WTC11 (cell line): ENCODE measurements at regions not wholly inside any gene's neighbourhood (a gene's known extent, or its start where the extent isn't known, plus 50 kb on each side); places are given as distances from the start of the nearest gene placed in this dataset.

Experiments used
- ATAC-seq: fragments of 200-7000 bp; cut with Tn5 transposase; 2 replicates; pipeline ENCODE4 v1.10.0; 2021; ENCODE audit warnings: mild to moderate bottlenecking, moderate library complexity
- CTCF ChIA-PET: fragments of 300-600 bp; sonication (Branson Sonifier 250); formaldehyde crosslinking; loops from one replicate; lab custom pipeline; 2021; ENCODE audit warnings: antibody characterized with exemption; lab: Charles Lee
- POLR2A ChIA-PET: fragments of 350-600 bp; sonication (Branson Sonifier 250); formaldehyde crosslinking; loops from one replicate; lab custom pipeline; 2021; ENCODE audit warnings: antibody characterized with exemption; lab: Charles Lee
- DNase-seq: peaks from one replicate; pipeline ENCODE4 v3.0.0; 2021; ENCODE audit warnings: low spot score
- H3K27ac Mint-ChIP-seq: 2 replicates; pipeline ENCODE4 v1.8.0; 2021; ENCODE audit warnings: mixed read lengths
- H3K27me3 Mint-ChIP-seq: 2 replicates; pipeline ENCODE4 v1.8.0; 2021; ENCODE audit warnings: low read depth, mild to moderate bottlenecking, moderate library complexity, mixed read lengths
- H3K36me3 Mint-ChIP-seq: 2 replicates; pipeline ENCODE4 v1.8.0; 2021; ENCODE audit warnings: mixed read lengths
- H3K4me1 Mint-ChIP-seq: 2 replicates; pipeline ENCODE4 v1.8.0; 2022; ENCODE audit warnings: mixed read lengths
- H3K4me3 Mint-ChIP-seq: 2 replicates; pipeline ENCODE4 v1.8.0; 2021; ENCODE audit warnings: mild to moderate bottlenecking, moderate library complexity, mixed read lengths
- H3K9me3 Mint-ChIP-seq: 2 replicates; pipeline ENCODE4 v1.8.0; 2021; ENCODE audit warnings: mixed read lengths
- CBFB ChIP-seq: sonication (generic); formaldehyde crosslinking; IDR thresholded peaks from 2 replicates; pipeline ENCODE4 v1.8.1; 2022; ENCODE audit warnings: mild to moderate bottlenecking, low read depth, missing genetic modification reagents
- ESRRA ChIP-seq: sonication (generic); formaldehyde crosslinking; IDR thresholded peaks from 2 replicates; pipeline ENCODE4 v1.8.1; 2022; ENCODE audit warnings: mild to moderate bottlenecking, missing genetic modification reagents, borderline replicate concordance
- GRHL2 ChIP-seq: fragments of 250-450 bp; sonication (Bioruptor Pico); IDR thresholded peaks from 2 replicates; pipeline ENCODE4 v1.8.0; 2022; ENCODE audit warnings: mild to moderate bottlenecking, moderate library complexity; ENCODE audit not compliant: insufficient replicate concordance, severe bottlenecking
- NFATC4 ChIP-seq: fragments of 250-450 bp; sonication (Bioruptor Pico); IDR thresholded peaks from 2 replicates; pipeline ENCODE4 v1.9.0; 2021; ENCODE audit warnings: mild to moderate bottlenecking
- NFE2L1 ChIP-seq: sonication (generic); formaldehyde crosslinking; IDR thresholded peaks from 2 replicates; pipeline ENCODE4 v1.8.1; 2023; ENCODE audit warnings: missing genetic modification reagents
- SMAD4 ChIP-seq: sonication (generic); formaldehyde crosslinking; IDR thresholded peaks from 2 replicates; pipeline ENCODE4 v1.8.0; 2022; ENCODE audit warnings: mild to moderate bottlenecking, missing genetic modification reagents
- TCF7 ChIP-seq: sonication (generic); formaldehyde crosslinking; IDR thresholded peaks from 2 replicates; pipeline ENCODE4 v1.8.0; 2022; ENCODE audit warnings: mild to moderate bottlenecking, low read depth, missing genetic modification reagents, moderate library complexity
- ZBTB21 ChIP-seq: sonication (generic); formaldehyde crosslinking; IDR thresholded peaks from 2 replicates; pipeline ENCODE4 v1.8.1; 2023; ENCODE audit warnings: mild to moderate bottlenecking, missing genetic modification reagents, borderline replicate concordance
- ZNF138 ChIP-seq: sonication (generic); formaldehyde crosslinking; conservative IDR thresholded peaks from 2 replicates; pipeline ENCODE4 v1.8.1; 2022; ENCODE audit warnings: mild to moderate bottlenecking, moderate library complexity, missing genetic modification reagents
- TF ChIP-seq, protein P1 (sequence below): sonication (generic); formaldehyde crosslinking; IDR thresholded peaks from 2 replicates; pipeline ENCODE4 v1.8.0; 2023; ENCODE audit warnings: missing genetic modification reagents, mild to moderate bottlenecking, borderline replicate concordance
- TF ChIP-seq, protein P2 (sequence below): sonication (generic); formaldehyde crosslinking; IDR thresholded peaks from 2 replicates; pipeline ENCODE4 v1.8.1; 2023; ENCODE audit warnings: mild to moderate bottlenecking, missing genetic modification reagents
- TF ChIP-seq, protein P3 (sequence below): fragments of 250-450 bp; sonication (Bioruptor Pico); conservative IDR thresholded peaks from 2 replicates; pipeline ENCODE4 v1.9.0; 2021; ENCODE audit warnings: mild to moderate bottlenecking
- TF ChIP-seq, protein P4 (sequence below): sonication (generic); formaldehyde crosslinking; IDR thresholded peaks from 2 replicates; pipeline ENCODE4 v1.8.0; 2023; ENCODE audit warnings: mild to moderate bottlenecking, missing genetic modification reagents
- TF ChIP-seq, protein P5 (sequence below): sonication (generic); formaldehyde crosslinking; IDR thresholded peaks from 2 replicates; pipeline ENCODE4 v1.8.1; 2022; ENCODE audit warnings: missing genetic modification reagents, borderline replicate concordance
- TF ChIP-seq, protein P6 (sequence below): fragments of 250-450 bp; sonication (Bioruptor Pico); IDR thresholded peaks from 2 replicates; pipeline ENCODE4 v2.1.2; 2022; ENCODE audit warnings: mild to moderate bottlenecking, moderate library complexity

DNA sequence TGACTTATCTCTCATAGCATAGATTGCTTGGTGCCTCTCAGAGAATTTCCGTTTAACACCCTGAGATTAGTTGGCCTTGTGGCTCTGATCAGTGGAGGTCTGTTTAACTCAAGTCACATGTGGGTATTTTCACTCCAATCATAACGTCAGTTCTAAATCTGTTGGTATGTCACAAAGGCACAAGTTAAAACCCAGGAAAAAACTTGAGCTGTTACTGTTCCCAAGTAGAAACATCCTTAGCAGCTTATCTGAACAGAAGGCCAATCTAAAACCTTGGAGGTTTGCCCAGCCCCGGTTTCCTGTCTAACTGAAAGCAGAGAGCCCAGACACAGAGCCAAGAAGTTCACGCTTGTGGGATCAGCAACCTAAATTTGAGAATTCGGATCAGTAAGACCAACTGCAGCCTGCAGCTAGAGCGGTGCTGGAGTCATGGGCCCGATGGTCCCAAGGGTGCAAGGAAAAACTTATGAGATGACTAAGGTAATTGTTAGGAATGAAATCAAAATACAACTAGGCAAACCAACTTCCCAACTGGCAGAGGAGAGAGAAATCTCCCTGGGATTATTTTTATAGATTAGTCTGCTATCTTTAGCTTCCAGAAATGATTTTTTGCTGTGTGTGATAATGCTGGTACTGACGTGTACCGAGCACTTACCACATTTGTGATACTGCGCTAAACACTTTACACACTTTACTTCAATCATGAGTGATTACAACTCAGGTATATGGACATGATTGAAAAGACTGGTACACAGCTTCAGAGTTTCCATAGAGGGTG, 90.2 kb upstream of the C1orf21 start (continued):
- TF ChIP-seq, protein P1, sequence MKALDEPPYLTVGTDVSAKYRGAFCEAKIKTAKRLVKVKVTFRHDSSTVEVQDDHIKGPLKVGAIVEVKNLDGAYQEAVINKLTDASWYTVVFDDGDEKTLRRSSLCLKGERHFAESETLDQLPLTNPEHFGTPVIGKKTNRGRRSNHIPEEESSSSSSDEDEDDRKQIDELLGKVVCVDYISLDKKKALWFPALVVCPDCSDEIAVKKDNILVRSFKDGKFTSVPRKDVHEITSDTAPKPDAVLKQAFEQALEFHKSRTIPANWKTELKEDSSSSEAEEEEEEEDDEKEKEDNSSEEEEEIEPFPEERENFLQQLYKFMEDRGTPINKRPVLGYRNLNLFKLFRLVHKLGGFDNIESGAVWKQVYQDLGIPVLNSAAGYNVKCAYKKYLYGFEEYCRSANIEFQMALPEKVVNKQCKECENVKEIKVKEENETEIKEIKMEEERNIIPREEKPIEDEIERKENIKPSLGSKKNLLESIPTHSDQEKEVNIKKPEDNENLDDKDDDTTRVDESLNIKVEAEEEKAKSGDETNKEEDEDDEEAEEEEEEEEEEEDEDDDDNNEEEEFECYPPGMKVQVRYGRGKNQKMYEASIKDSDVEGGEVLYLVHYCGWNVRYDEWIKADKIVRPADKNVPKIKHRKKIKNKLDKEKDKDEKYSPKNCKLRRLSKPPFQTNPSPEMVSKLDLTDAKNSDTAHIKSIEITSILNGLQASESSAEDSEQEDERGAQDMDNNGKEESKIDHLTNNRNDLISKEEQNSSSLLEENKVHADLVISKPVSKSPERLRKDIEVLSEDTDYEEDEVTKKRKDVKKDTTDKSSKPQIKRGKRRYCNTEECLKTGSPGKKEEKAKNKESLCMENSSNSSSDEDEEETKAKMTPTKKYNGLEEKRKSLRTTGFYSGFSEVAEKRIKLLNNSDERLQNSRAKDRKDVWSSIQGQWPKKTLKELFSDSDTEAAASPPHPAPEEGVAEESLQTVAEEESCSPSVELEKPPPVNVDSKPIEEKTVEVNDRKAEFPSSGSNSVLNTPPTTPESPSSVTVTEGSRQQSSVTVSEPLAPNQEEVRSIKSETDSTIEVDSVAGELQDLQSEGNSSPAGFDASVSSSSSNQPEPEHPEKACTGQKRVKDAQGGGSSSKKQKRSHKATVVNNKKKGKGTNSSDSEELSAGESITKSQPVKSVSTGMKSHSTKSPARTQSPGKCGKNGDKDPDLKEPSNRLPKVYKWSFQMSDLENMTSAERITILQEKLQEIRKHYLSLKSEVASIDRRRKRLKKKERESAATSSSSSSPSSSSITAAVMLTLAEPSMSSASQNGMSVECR, result no peak
- TF ChIP-seq, protein P2, sequence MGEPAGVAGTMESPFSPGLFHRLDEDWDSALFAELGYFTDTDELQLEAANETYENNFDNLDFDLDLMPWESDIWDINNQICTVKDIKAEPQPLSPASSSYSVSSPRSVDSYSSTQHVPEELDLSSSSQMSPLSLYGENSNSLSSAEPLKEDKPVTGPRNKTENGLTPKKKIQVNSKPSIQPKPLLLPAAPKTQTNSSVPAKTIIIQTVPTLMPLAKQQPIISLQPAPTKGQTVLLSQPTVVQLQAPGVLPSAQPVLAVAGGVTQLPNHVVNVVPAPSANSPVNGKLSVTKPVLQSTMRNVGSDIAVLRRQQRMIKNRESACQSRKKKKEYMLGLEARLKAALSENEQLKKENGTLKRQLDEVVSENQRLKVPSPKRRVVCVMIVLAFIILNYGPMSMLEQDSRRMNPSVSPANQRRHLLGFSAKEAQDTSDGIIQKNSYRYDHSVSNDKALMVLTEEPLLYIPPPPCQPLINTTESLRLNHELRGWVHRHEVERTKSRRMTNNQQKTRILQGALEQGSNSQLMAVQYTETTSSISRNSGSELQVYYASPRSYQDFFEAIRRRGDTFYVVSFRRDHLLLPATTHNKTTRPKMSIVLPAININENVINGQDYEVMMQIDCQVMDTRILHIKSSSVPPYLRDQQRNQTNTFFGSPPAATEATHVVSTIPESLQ, result no peak
- TF ChIP-seq CBFB (CRISPR knock-in tag) (no peak), ESRRA (CRISPR knock-in tag) (no peak)

DNA sequence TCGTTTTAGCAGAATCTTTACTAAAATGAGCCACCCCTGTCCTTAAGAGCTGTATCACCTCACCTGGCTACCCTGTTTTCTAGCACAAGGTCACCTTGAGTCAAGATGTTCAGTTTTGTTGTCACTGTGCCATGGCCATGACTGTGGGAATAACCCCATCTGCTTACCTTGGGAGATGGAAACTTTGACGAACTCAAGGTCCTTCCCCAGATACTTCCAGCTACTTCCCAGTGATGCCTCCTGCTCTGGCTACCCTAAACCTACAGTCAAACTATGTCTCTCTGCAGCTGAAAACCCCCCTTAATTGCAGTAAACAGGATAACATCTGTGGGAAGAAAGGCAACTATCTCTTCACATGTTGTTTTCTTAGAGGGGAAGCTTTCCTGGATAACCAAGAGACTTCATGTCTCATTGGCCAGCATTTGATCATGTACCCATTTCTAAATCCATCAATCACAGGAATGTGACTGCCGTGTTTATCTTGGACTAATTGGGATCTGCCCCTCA, 89.5 kb upstream of the C1orf21 start:
- no peak overlapping the region for H3K4me3 Mint-ChIP-seq
- no peaks in the 10 kb centered on the region for H3K27me3 Mint-ChIP-seq
- POLR2A ChIA-PET, result no interaction called here
- no peak for ATAC-seq
- no peaks in the 10 kb centered on the region for H3K36me3 Mint-ChIP-seq
- peaks cover 7% of the 10 kb centered on the region for H3K4me1 Mint-ChIP-seq
- peaks cover 1% of the 10 kb centered on the region; the same call in 1 of the 2 replicates for H3K9me3 Mint-ChIP-seq
- H3K27ac Mint-ChIP-seq, result no peak overlapping the region
- no peak for DNase-seq
- CTCF ChIA-PET, result no interaction called here
- no peak for TF ChIP-seq ZBTB21
- TF ChIP-seq, protein P3, sequence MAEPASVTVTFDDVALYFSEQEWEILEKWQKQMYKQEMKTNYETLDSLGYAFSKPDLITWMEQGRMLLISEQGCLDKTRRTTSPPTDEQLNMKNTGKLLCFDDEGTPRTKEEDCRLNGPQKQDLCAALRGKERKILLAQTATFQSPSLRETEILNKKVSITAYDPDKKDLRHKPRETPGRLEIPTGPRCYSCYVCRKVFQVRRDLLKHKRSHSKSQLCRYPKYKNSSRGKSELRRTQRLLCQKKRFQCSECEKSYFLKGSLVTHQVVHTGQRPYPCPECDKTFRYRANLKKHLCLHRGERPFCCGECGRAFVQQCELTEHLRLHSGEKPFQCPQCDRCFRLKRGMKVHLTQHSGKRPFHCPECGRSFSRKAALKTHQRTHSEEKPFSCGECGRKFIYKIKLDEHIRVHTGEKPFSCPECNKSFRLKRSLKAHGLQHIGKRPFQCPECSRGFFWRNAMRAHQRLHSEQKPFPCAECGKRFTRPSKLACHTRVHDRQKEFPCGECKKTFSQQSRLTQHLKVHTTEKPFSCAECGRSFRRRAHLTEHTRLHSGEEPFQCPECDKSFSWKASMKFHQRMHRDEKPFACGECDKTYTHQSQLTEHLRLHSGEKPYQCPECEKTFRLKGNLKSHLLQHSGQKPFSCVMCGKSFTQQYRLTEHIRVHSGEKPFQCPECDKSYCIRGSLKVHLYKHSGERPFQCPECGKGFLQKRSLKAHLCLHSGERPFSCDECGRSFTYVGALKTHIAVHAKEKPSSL (CRISPR knock-in tag), result no peak
- no peak for TF ChIP-seq ZNF138 (CRISPR knock-in tag)
- TF ChIP-seq, protein P4, sequence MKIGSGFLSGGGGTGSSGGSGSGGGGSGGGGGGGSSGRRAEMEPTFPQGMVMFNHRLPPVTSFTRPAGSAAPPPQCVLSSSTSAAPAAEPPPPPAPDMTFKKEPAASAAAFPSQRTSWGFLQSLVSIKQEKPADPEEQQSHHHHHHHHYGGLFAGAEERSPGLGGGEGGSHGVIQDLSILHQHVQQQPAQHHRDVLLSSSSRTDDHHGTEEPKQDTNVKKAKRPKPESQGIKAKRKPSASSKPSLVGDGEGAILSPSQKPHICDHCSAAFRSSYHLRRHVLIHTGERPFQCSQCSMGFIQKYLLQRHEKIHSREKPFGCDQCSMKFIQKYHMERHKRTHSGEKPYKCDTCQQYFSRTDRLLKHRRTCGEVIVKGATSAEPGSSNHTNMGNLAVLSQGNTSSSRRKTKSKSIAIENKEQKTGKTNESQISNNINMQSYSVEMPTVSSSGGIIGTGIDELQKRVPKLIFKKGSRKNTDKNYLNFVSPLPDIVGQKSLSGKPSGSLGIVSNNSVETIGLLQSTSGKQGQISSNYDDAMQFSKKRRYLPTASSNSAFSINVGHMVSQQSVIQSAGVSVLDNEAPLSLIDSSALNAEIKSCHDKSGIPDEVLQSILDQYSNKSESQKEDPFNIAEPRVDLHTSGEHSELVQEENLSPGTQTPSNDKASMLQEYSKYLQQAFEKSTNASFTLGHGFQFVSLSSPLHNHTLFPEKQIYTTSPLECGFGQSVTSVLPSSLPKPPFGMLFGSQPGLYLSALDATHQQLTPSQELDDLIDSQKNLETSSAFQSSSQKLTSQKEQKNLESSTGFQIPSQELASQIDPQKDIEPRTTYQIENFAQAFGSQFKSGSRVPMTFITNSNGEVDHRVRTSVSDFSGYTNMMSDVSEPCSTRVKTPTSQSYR (CRISPR knock-in tag), result no peak
- TF ChIP-seq NFE2L1 (CRISPR knock-in tag), result no peak
- no peak for TF ChIP-seq TCF7 (CRISPR knock-in tag)
- TF ChIP-seq, protein P5, sequence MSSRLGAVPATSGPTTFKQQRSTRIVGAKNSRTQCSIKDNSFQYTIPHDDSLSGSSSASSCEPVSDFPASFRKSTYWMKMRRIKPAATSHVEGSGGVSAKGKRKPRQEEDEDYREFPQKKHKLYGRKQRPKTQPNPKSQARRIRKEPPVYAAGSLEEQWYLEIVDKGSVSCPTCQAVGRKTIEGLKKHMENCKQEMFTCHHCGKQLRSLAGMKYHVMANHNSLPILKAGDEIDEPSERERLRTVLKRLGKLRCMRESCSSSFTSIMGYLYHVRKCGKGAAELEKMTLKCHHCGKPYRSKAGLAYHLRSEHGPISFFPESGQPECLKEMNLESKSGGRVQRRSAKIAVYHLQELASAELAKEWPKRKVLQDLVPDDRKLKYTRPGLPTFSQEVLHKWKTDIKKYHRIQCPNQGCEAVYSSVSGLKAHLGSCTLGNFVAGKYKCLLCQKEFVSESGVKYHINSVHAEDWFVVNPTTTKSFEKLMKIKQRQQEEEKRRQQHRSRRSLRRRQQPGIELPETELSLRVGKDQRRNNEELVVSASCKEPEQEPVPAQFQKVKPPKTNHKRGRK (CRISPR knock-in tag), result no peak
- no peak for TF ChIP-seq SMAD4 (CRISPR knock-in tag)
- TF ChIP-seq, protein P2, result no peak
- TF ChIP-seq NFATC4 (CRISPR knock-in tag), result no peak
- no peak for TF ChIP-seq GRHL2
- TF ChIP-seq, protein P6, sequence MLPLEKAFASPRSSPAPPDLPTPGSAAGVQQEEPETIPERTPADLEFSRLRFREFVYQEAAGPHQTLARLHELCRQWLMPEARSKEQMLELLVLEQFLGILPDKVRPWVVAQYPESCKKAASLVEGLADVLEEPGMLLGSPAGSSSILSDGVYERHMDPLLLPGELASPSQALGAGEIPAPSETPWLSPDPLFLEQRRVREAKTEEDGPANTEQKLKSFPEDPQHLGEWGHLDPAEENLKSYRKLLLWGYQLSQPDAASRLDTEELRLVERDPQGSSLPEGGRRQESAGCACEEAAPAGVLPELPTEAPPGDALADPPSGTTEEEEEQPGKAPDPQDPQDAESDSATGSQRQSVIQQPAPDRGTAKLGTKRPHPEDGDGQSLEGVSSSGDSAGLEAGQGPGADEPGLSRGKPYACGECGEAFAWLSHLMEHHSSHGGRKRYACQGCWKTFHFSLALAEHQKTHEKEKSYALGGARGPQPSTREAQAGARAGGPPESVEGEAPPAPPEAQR (CRISPR knock-in tag), result no peak
